GM20000 (cell line): ENCODE measurements at regions not wholly inside any gene's neighbourhood (a gene's known extent, or its start where the extent isn't known, plus 50 kb on each side); places are given as distances from the start of the nearest gene placed in this dataset.

Source experiments
- DNase-seq: peaks from one replicate; pipeline ENCODE4 v3.0.0; 2012; ENCODE audit warnings: low spot score
- TF ChIP-seq, protein P1 (sequence below): IDR thresholded peaks from 2 replicates; pipeline ENCODE4 v1.5.1; 2012; ENCODE audit warnings: mild to moderate bottlenecking, control low read depth; ENCODE audit errors: extremely low read depth, missing control alignments

DNA sequence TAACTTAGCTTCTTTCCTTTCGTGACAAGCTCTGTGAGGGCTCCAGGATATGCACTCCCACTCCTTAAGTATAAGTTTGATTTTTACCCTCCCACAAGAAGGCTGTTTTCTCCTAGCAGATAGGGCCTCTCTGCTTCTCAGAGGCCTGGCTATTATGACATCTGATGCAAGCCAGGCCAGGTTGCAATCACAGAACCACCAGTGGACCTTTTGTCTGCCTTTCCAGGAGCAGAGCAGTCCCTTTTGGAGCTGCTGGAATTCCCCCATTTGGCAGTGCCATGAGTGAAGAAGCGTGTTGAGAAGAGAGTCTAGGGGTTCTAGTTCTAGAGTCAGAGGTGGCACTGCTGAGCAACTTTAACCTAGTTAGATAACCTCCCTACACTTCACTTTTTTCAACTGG, 1004.3 kb upstream of the SEMA6D start:
- TF ChIP-seq, protein P1, sequence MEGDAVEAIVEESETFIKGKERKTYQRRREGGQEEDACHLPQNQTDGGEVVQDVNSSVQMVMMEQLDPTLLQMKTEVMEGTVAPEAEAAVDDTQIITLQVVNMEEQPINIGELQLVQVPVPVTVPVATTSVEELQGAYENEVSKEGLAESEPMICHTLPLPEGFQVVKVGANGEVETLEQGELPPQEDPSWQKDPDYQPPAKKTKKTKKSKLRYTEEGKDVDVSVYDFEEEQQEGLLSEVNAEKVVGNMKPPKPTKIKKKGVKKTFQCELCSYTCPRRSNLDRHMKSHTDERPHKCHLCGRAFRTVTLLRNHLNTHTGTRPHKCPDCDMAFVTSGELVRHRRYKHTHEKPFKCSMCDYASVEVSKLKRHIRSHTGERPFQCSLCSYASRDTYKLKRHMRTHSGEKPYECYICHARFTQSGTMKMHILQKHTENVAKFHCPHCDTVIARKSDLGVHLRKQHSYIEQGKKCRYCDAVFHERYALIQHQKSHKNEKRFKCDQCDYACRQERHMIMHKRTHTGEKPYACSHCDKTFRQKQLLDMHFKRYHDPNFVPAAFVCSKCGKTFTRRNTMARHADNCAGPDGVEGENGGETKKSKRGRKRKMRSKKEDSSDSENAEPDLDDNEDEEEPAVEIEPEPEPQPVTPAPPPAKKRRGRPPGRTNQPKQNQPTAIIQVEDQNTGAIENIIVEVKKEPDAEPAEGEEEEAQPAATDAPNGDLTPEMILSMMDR = no peak
- no peak for DNase-seq

DNA sequence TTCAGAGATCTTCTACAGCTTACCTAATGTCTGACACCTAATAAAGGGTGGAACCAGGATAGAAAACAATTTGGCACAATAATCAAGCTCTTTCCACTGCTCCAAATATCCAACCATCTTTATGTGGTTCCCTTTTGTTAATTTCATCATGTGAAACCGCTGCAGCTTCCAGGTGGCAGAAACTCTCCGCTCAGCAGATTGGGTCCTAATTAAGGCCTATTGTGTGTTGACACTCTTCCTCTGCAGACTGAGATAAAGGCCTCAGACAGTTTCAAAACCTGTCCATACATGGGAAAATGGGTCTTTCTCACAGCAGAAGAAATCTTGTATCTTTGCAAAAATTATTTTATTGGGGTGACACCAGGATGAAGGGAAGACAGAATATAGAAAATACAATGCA, 1002.4 kb upstream of the SEMA6D start:
- TF ChIP-seq, protein P1 = no peak
- no peak for DNase-seq

DNA sequence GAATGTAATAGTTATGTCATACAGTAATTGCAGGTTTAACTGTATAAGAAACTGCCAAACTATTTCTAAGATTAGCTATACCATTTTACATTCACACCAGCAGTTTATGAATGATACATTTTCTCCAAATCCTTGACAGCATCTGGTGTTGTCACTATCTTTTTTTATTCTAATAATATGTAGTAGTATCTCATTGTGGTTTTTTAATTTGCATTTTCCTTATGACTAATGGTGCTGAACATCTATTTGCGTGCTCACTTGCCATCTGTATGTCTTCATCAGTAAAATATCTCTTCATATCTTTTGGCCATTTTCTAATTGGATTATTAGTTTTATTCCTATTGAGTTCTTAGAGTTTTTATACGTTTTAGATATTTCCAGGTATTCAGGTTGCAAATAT, 994.0 kb upstream of the SEMA6D start:
- no peak for DNase-seq
- TF ChIP-seq, protein P1 = no peak

DNA sequence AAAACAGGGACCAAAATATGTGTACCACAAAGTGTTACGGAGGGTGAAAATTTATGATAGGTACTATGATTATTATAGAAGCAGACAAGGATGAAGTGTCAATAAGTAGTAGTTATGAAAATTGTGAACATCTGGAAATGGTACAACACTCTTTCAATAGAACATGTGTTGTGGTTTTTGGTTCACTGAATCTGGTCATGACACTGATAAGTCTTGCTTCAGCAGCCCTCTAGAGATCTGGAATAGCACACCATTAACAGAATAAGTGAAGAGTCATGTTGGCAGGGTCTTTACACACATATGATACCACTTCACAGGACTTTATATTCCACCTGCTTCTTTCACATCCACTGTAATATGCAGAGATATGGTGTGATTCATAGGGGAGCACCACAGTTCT, 985.2 kb upstream of the SEMA6D start:
- TF ChIP-seq, protein P1 = no peak
- no peak for DNase-seq

DNA sequence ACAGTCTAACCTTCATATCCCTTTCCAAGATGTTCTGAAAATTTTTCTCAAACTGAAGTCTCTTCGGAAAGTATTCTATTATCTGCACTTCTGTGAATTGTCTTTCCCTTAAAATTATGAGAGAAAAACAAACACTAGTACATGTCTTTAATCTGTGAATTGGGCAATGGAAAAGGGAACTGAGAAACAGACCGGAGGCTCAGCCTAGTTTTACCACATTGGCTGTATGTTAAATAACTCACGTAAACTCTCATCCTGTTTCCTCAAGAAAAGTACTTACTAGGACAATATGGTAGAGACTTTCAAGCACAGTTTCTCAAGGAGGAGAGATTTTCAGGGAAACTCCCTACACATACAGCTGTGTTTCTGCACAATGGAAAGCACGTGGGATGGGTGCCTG, 982.2 kb upstream of the SEMA6D start:
- TF ChIP-seq, protein P1 = no peak
- peak; percentile 8 for DNase-seq

DNA sequence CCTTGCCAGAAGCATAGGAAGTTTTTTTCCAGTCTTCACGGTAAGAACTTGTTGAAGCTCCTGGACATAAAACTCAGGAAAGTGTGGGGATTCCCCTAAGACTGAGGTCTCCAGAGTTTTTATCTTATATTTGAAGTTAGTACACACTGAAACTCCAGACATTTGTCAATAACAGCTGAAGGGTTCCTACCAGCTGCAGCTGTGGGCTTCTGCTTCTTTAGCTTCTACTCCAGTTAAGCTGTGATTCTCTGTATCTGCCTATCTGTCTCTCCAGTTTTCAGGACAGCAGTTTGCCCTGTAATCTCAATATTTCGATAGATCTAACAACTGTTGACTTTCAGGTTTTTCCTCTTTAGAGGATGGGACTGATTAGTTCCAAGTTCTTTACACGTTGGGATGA, 966.0 kb upstream of the SEMA6D start:
- DNase-seq = no peak
- TF ChIP-seq, protein P1 = no peak

DNA sequence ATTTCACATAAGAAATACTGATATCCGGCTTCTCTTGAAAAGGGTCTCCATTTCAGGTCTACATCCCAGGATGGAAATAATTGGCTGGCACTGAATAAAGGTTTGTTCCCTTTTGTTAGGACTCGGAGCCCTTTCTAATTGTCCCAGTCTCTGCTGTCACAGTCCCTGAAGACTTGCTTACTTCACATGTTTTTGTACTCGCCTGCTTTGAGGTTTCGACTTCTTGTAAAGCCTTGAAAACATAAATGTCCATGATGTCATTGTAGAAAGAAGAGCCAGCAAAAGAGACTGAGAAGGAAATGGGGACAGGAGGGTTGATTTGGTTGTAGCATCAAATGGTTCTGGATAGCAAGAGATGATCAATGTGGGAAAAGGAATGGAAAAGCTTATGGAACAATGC, 963.4 kb upstream of the SEMA6D start:
- no peak for DNase-seq
- TF ChIP-seq, protein P1 = no peak

DNA sequence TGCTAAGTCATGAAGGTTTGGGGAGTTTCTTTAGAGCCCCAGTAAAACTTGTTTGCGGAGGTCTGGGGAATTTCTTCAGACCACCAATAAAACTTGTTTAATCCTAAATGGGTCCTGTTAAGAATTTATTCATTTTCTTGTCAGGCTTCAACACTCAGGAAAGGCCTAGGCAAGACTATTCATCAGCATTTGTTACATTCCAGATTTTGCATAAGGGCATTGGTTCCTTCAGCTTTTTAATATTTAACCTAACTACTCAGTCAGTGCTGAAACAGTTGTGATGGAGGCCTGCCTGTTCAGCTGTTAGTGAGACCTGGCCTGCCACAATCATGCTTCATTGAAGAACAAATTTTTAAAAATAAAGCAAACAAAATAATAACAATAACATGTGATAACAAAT, 954.2 kb upstream of the SEMA6D start:
- DNase-seq = no peak
- TF ChIP-seq, protein P1 = no peak
